Keratinocyte (primary cell): ENCODE measurements at regions not wholly inside any gene's neighbourhood (a gene's known extent, or its start where the extent isn't known, plus 50 kb on each side); places are given as distances from the start of the nearest gene placed in this dataset.

Source experiments
- DNase-seq: peaks from one replicate; pipeline ENCODE4 v3.0.0-alpha.2; 2011; ENCODE audit warnings: low read depth, missing footprints, low spot score
- FAIRE-seq: peaks from 2 replicates; lab custom pipeline; 2011; peaks lifted over from hg19 to GRCh38; lab: Jason Lieb, UNC
- H2AFZ ChIP-seq: 2 replicates; pipeline ENCODE4 v1.6.0; 2012; ENCODE audit warnings: low read length, control low read depth, inconsistent platforms; ENCODE audit not compliant: control insufficient read depth
- H3K27ac ChIP-seq: 2 replicates; pipeline ENCODE4 v1.5.1; 2011; ENCODE audit warnings: low read length; ENCODE audit not compliant: control insufficient read depth, insufficient read depth
- H3K27me3 ChIP-seq: 3 replicates; pipeline ENCODE4 v1.6.0; 2011; ENCODE audit warnings: low read length; ENCODE audit not compliant: control insufficient read depth, insufficient read depth; ENCODE audit errors: extremely low read depth
- H3K36me3 ChIP-seq, 2 experiments: 2 replicates in 1 of 2; 3 replicates in 1 of 2; pipeline ENCODE4 v1.5.1; 2011; ENCODE audit warnings: low read length in 2 of 2, mild to moderate bottlenecking in 1 of 2; ENCODE audit not compliant: control insufficient read depth in 2 of 2, insufficient read depth in 2 of 2; ENCODE audit errors: extremely low read depth in 1 of 2
- H3K4me1 ChIP-seq: 3 replicates; pipeline ENCODE4 v1.5.1; 2011; ENCODE audit warnings: low read length; ENCODE audit not compliant: control insufficient read depth, insufficient read depth; ENCODE audit errors: extremely low read depth
- H3K4me2 ChIP-seq: 3 replicates; pipeline ENCODE4 v1.6.0; 2011; ENCODE audit warnings: low read depth, low read length; ENCODE audit not compliant: control insufficient read depth, insufficient read depth; ENCODE audit errors: extremely low read depth
- H3K4me3 ChIP-seq, 3 experiments: fragments of 200-600 bp in 1 of 3; sonication (generic) in 1 of 3; 2 replicates in 2 of 3; 3 replicates in 1 of 3; pipeline ENCODE4 v1.5.1; 2011 to 2016; ENCODE audit warnings: low read length in 3 of 3, mild to moderate bottlenecking in 3 of 3, control low read depth in 2 of 3, inconsistent platforms in 1 of 3, low read depth in 1 of 3, mixed read lengths in 1 of 3, mixed run types in 1 of 3, moderate library complexity in 1 of 3; ENCODE audit not compliant: control insufficient read depth in 2 of 3, insufficient read depth in 2 of 3; ENCODE audit errors: extremely low read depth in 1 of 3
- H3K79me2 ChIP-seq: 2 replicates; pipeline ENCODE4 v1.6.0; 2012; ENCODE audit warnings: low read length; ENCODE audit not compliant: control insufficient read depth, insufficient read depth
- H3K9ac ChIP-seq: 3 replicates; pipeline ENCODE4 v1.6.0; 2011; ENCODE audit warnings: low read length; ENCODE audit not compliant: control insufficient read depth, insufficient read depth; ENCODE audit errors: extremely low read depth
- H3K9me1 ChIP-seq: 3 replicates; pipeline ENCODE4 v1.6.0; 2011; ENCODE audit warnings: low read length; ENCODE audit not compliant: control insufficient read depth, insufficient read depth; ENCODE audit errors: extremely low read depth
- H3K9me3 ChIP-seq: 2 replicates; pipeline ENCODE4 v1.5.1; 2012; ENCODE audit warnings: low read depth, low read length; ENCODE audit not compliant: control insufficient read depth
- H4K20me1 ChIP-seq: 3 replicates; pipeline ENCODE4 v1.6.0; 2011; ENCODE audit warnings: low read length; ENCODE audit not compliant: control insufficient read depth, insufficient read depth; ENCODE audit errors: extremely low read depth
- CTCF ChIP-seq, 3 experiments: IDR thresholded peaks in 1 of 3; conservative IDR thresholded peaks in 1 of 3; optimal IDR thresholded peaks in 1 of 3; 2 replicates in 2 of 3; 3 replicates in 1 of 3; pipeline versions ENCODE3 to v1.5.1; 2011; ENCODE audit warnings: low read length in 3 of 3, mild to moderate bottlenecking in 3 of 3, moderate library complexity in 2 of 3, control low read depth in 1 of 3, inconsistent platforms in 1 of 3; ENCODE audit not compliant: insufficient read depth in 2 of 3; ENCODE audit errors: extremely low read depth in 1 of 3
- EZH2 ChIP-seq: IDR thresholded peaks from one replicate; pipeline ENCODE4 v1.6.1; 2012; ENCODE audit warnings: inconsistent platforms, mild to moderate bottlenecking, low read length, moderate library complexity
- dilution Hi-C: fragments of 300-500 bp; cut with MboI; formaldehyde crosslinking; loops from one replicate; pipeline ENCODE4 v1.7.0; 2020; ENCODE audit warnings: low sequenced_read_pairs; ENCODE audit not compliant: extremely low pct_ligation_motif_present

DNA sequence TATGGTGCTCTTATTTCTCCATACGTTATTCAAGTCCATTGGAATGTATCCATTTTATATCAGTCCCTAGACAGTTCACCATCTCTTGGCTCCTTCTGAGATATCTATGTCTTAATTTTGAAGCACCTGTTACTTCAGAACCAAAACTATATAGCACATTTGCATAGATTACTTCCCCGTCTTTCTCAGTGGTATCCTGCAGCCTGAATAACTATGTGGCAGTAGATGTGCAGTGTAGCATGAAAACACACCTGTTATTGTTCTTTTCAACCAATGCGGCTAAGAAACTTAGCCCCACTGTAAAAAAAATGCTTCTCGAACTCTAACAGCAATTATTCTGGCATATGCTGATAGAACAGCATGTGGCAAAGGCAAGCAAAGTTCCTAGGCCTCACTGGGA, 1184.4 kb upstream of the ADGRB3 start:
- dilution Hi-C loops, result no loop called here
- DNase-seq (no peak), FAIRE-seq (no peak)
- Histone ChIP-seq H3K27me3 (no peaks in the 10 kb centered on the region), H3K9me3 (no peaks in the 10 kb centered on the region), H3K4me2 (no peak overlapping the region), H3K9me1 (no peaks in the 10 kb centered on the region), H3K79me2 (no peaks in the 10 kb centered on the region), H3K36me3 (no peaks in the 10 kb centered on the region), H4K20me1 (no peaks in the 10 kb centered on the region), H3K27ac (no peak overlapping the region), H3K9ac (no peak overlapping the region), H3K4me3 (no peak overlapping the region), H2AFZ (no peak overlapping the region), H3K4me1 (no peaks in the 10 kb centered on the region)
- no peak for TF ChIP-seq EZH2
- TF ChIP-seq CTCF (optimal IDR thresholded peaks at IDR 0.05 in 1 of 3, IDR thresholded peaks at IDR 0.05 in 1 of 3, conservative IDR thresholded peaks at IDR 0.05 in 1 of 3; ENCODE audit: extremely low read depth in 1 of 3, insufficient read depth in 2 of 3, low read length in 3 of 3), result no peak

- Histone ChIP-seq H3K4me2 (no peak overlapping the region), H3K4me1 (no peaks in the 10 kb centered on the region), H3K9me3 (no peaks in the 10 kb centered on the region), H3K9me1 (no peaks in the 10 kb centered on the region), H3K36me3 (no peaks in the 10 kb centered on the region), H2AFZ (no peak overlapping the region), H3K27me3 (no peaks in the 10 kb centered on the region), H3K4me3 (no peak overlapping the region), H3K79me2 (no peaks in the 10 kb centered on the region), H4K20me1 (no peaks in the 10 kb centered on the region), H3K9ac (no peak overlapping the region), H3K27ac (no peak overlapping the region)
- dilution Hi-C loops, result no loop called here
- TF ChIP-seq EZH2, result no peak
- no peak for TF ChIP-seq CTCF (optimal IDR thresholded peaks at IDR 0.05 in 1 of 3, IDR thresholded peaks at IDR 0.05 in 1 of 3, conservative IDR thresholded peaks at IDR 0.05 in 1 of 3; ENCODE audit: extremely low read depth in 1 of 3, insufficient read depth in 2 of 3, low read length in 3 of 3)
- FAIRE-seq (no peak), DNase-seq (no peak)
Measured at GRCh38 chr6:67449602-67450001, 1185.5 kb upstream of the ADGRB3 start.
